Suppressor macrophage treated with lipopolysaccharide for 4 hours (primary cell): ENCODE measurements at regions not wholly inside any gene's neighbourhood (a gene's known extent, or its start where the extent isn't known, plus 50 kb on each side); places are given as distances from the start of the nearest gene placed in this dataset.
"Not testable (repeated sequence)": the region's sequence is repeated elsewhere in the genome, so short reads cannot be mapped to it uniquely, and the experiment has no call there.

Source experiments
- DNase-seq: peaks from one replicate; pipeline ENCODE4 v3.0.0-alpha.2; 2020

- no peak for DNase-seq
These were observed 995.4 kb upstream of the WWC1 start for GRCh38 chr5:167296066-167296465.

DNA sequence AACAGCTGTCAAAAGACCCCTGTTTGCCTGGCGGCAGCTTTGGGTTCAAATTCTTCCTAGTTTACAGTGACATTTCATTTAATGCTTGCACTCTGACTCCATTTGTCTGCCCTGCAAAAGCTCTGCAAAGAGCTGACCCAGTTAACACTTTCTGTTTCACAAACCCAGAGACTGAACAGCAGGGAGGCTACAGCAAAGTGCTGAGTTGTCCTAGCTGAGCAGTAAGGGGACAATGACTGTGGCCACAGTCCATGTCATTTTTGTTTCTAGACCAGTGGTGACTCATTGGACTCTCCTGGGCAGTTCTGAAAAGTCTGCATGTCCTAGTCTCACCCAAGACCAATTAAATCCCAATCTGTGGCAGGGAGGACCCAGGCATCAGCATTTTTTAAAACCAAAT, 994.8 kb upstream of the WWC1 start:
- no peak for DNase-seq

GRCh38 chr5:167299861-167300260, 991.6 kb upstream of the WWC1 start:
- not testable (repeated sequence) for DNase-seq

DNA sequence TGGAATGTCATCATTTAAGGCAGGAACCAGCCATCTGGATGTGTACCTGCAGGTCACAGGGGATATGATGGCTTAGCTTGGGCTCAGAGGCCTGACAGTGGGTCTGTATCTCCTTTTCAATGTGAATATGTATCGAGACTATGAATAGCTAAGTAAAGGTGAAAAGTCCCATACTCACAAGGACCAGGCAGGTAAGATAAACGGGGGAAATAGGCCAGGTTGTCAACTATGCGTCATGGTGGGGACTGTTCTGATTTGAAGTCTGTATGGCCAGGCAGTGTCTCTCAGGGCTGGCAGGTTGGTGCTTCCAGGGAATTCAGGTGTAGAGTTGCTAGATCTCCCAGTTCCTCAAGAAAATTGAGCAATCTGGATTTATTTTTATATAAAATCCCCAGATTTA, 987.9 kb upstream of the WWC1 start:
- DNase-seq, result no peak

DNA sequence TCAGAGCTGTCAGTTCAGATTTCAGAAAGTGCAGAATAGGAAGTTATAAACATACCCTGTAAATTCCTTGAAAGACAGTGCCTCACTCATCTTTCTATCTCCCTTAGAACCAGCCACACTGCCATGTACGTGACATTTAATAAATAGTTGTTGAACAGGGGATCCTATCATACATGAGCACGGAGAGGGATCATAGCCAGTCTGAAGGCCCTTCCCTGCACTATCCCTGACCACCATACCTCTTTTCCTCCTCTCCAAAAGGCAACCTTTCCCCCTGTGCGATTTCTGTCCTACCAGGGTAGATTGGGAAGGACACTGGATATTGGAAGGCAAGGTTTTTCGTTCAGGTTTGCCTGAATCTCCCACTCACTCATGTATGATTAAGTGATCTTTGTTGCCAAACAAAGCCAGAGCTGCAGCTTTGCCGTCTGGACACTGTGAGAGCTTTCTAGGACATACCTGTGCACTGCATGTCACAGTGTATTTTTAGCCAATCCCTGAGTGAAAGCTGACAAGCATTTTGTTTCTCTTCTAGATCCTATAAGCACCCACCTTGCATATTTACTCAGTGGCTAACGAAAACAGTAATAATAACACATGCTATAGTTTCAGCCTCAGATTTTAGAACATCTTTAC, 986.5 kb upstream of the WWC1 start:
- DNase-seq, result no peak

- DNase-seq, result no peak
These were observed 985.7 kb upstream of the WWC1 start for GRCh38 chr5:167305591-167306213.

- DNase-seq, result no peak
These were observed 984.4 kb upstream of the WWC1 start for GRCh38 chr5:167307042-167307441.

DNA sequence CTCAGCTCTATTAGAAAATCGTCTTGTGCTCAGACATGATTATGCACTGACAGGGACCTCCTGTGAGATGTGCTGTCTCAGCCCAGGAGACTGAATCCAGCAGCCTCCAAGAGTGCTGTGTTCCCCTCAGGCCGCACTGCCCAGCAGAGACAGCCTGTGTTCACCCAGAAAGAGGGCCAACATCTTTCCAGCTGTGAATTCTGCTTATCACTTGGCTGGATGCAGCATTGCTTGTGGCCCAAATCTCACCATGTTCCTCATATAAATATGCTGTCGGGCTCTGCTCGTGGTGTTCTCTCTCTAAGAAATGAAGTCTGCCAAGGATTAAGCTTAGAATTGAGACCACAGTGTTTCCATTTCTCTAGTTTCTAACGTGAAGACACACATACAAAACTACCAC, 983.0 kb upstream of the WWC1 start:
- DNase-seq, result no peak

- no peak for DNase-seq
These were observed 981.4 kb upstream of the WWC1 start for GRCh38 chr5:167309941-167310517.

DNA sequence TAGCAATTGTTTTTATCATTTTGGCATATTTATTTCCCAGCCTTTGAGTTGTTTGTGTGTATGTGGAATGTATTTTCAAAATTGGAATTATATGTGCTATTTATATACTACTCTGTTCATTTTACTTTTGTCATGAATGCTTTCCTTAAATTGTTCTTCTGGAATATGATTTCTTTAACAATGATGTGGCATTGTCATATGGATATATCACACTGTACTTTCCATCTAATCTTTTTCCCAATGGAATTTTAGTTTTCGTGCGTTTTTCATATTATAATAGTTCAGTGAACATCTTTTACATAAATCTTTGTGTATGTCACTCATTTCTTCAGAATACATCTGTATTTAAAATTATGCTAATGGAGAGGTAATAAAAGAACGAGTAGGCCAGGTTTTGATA, 980.1 kb upstream of the WWC1 start:
- DNase-seq, result no peak

GRCh38 chr5:167312225-167312624, 979.2 kb upstream of the WWC1 start:
- DNase-seq, result no peak

- no peak for DNase-seq
These were observed 975.7 kb upstream of the WWC1 start for GRCh38 chr5:167315762-167316161.

DNA sequence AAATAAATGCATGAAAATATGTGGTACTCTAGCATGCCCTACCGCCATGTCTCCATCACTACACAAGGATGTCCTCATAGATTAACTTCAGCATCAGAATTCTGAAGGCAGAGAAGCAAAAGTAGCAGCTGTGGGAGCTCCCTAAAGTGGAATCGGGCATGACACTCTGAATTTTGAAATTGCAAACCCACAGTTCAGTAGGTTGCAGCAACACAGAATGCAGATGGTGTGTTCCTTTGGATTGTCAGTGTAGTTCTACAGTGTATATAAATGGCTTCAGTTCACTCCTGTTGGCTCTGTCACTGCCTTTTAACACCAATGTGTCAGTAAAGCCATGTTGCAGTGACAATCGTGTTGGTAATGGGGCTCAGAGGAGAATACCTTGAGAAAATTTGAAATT, 973.6 kb upstream of the WWC1 start:
- DNase-seq, result no peak

DNA sequence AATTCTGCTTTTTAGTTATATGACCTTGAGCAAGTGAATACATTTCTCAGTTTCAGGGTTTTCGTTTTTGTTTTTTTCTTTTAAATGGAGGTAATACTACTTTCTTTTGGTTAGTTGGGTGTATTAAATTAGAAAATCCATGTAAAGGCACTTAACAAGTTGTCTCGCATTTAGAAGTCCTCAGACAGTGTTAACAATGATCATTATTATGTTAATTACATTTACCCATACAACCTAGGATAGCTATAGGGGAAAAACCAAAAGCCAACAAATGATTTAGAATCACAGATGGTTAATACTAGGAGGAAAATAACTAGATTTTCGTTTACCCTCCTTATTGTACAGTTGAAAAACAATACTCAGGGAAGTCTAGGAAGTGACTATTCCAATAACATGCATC, 972.2 kb upstream of the WWC1 start:
- no peak for DNase-seq

- no peak for DNase-seq
These were observed 971.4 kb upstream of the WWC1 start for GRCh38 chr5:167320019-167320418.

- DNase-seq, result no peak
These were observed 959.1 kb upstream of the WWC1 start for GRCh38 chr5:167332309-167332708.

GRCh38 chr5:167336161-167336560, 955.3 kb upstream of the WWC1 start:
- no peak for DNase-seq

DNA sequence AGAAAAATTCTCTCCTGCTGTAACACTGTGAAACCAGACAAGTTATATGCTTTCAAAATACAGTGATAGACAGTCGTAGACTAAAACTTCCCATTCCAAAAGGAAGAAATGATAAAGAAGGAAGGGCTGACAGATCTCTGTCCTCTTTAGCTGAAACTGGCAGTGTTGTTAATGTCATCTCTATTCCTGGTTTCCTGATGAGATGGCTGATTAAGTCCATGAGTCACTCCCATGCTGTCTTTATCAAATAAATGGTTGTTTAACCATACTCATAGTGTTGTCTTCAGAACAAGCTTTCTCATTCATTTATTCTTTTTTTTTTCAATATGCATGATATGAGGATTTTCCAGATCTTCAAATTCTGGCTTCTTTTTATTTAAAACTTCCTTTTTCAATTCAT, 952.2 kb upstream of the WWC1 start:
- no peak for DNase-seq

DNA sequence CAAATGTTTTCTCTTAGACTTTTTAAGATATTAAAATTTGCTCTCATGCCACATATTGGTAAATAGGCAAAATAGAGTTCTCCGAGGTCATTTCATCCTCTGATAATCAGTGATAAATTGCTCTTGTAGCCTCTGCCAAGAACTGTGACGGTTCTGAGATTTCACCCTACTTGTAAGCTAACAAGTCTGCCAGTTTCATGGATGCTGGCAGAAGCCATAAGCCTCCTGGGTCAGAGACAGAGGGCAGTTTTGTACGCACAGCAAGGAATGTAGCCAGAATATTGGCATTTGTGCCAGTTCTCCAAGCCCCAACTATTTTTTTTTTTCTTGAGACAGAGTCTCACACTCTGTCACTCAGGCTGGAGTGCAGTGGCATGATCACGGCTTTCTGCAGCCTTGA, 945.0 kb upstream of the WWC1 start:
- no peak for DNase-seq

DNA sequence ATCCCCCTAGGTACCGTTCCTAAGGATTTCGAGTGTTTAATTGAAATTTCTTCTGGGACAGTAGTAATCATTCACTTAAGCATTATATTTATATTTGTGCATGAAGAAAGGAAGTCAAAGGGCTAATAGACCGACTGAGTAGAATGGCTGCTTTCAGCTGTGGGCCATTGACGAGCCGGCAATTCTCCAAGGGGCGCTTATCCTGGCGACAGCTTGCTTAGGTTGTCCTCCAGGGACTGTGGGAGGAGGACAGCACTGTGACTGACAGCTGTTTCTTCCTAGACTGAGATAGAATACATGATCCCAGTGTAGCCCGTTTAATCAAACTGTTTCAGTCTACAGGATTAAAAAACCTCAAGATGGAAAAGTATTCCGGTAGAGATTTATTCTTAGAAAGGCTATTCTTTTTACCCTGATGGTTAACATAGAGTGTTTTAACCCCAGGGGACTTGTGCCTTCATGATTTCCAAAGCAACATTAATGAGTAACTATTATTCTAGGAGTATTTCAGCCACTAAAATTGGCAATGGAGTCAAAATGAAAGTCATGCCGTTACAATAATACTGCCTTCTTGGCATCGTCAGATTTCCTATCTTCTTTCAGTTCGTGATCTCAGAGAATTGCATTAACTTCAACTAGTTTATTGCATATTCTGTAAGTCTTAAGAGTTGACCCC, 943.1 kb upstream of the WWC1 start:
- DNase-seq, result no peak

- DNase-seq, result no peak
These were observed 942.5 kb upstream of the WWC1 start for GRCh38 chr5:167348980-167349379.

- no peak for DNase-seq
These were observed 940.1 kb upstream of the WWC1 start for GRCh38 chr5:167351316-167351715.

DNA sequence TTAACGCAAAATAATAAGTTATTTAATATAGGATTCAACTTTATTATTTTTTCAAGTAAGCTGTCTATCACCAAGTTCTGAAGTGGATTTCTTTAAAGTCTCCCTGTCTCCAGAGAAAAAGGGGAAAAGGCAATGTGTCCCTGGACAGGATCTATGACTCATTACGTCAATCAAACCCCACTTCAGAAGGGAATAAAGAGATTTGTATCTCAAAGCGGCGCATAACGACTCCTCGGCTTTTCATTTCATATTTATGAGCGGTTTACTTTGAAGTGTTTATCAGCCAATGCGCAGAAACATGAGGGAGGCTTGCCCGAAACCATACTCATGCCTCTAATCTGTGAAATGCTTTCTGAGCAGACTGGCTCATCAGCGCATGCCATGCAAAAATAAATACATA, 938.6 kb upstream of the WWC1 start:
- no peak for DNase-seq

GRCh38 chr5:167355346-167355745, 936.1 kb upstream of the WWC1 start:
- no peak for DNase-seq
